Smooth muscle cell (in vitro differentiated cells): ENCODE measurements at regions not wholly inside any gene's neighbourhood (a gene's known extent, or its start where the extent isn't known, plus 50 kb on each side); places are given as distances from the start of the nearest gene placed in this dataset.

Source experiments
- DNase-seq: peaks from one replicate; lab custom pipeline; 2025; ENCODE audit not compliant: unreplicated experiment; lab: John Stamatoyannopoulos, UW
- H2AFZ ChIP-seq: fragments of 200-600 bp; sonication (generic); 2 replicates; pipeline ENCODE4 v1.6.0; 2016; ENCODE audit warnings: antibody characterized with exemption, low read depth, mild to moderate bottlenecking
- H3F3A ChIP-seq: fragments of 200-600 bp; sonication (generic); 2 replicates; pipeline ENCODE4 v1.6.0; 2017; ENCODE audit warnings: antibody characterized with exemption, low read depth
- H3K27ac ChIP-seq: fragments of 200-600 bp; sonication (generic); 2 replicates; pipeline ENCODE4 v1.5.1; 2016; ENCODE audit warnings: low read depth, mild to moderate bottlenecking
- H3K27me3 ChIP-seq: fragments of 200-600 bp; sonication (generic); 2 replicates; pipeline ENCODE4 v1.6.1; 2016; ENCODE audit warnings: low read depth, mild to moderate bottlenecking
- H3K36me3 ChIP-seq: fragments of 200-600 bp; sonication (generic); 2 replicates; pipeline ENCODE4 v1.5.1; 2016; ENCODE audit warnings: low read depth
- H3K4me1 ChIP-seq: fragments of 200-600 bp; sonication (generic); 2 replicates; pipeline ENCODE4 v1.5.1; 2016; ENCODE audit warnings: low read depth
- H3K4me2 ChIP-seq: fragments of 200-600 bp; sonication (generic); 2 replicates; pipeline ENCODE4 v1.6.0; 2016; ENCODE audit warnings: mild to moderate bottlenecking
- H3K4me3 ChIP-seq: fragments of 200-600 bp; sonication (generic); 2 replicates; pipeline ENCODE4 v1.5.1; 2016; ENCODE audit warnings: mild to moderate bottlenecking
- H3K79me2 ChIP-seq: fragments of 200-600 bp; sonication (generic); 2 replicates; pipeline ENCODE4 v1.6.0; 2016; ENCODE audit warnings: low read depth, mild to moderate bottlenecking
- H3K9ac ChIP-seq: fragments of 200-600 bp; sonication (generic); 2 replicates; pipeline ENCODE4 v1.6.0; 2016; ENCODE audit warnings: low read depth
- H3K9me3 ChIP-seq: fragments of 200-600 bp; sonication (generic); replicated peaks from 2 replicates; pipeline ENCODE4 v1.5.1; 2016; ENCODE audit warnings: low read depth
- H4K20me1 ChIP-seq: fragments of 200-600 bp; sonication (generic); 2 replicates; pipeline ENCODE4 v1.6.0; 2016; ENCODE audit warnings: low read depth
- WGBS: methylation state at CpG from one replicate; pipeline ENCODE4 v1.1.7; 2016; ENCODE audit warnings: low lambda C conversion rate; 5-methylcytosine and 5-hydroxymethylcytosine counted together
- TF ChIP-seq, protein P1 (sequence below): fragments of 200-600 bp; sonication (generic); IDR thresholded peaks from 2 replicates; pipeline ENCODE4 v1.5.1; 2017; ENCODE audit warnings: borderline replicate concordance, mild to moderate bottlenecking, antibody characterized with exemption; ENCODE audit not compliant: insufficient read depth, poor library complexity, severe bottlenecking

DNA sequence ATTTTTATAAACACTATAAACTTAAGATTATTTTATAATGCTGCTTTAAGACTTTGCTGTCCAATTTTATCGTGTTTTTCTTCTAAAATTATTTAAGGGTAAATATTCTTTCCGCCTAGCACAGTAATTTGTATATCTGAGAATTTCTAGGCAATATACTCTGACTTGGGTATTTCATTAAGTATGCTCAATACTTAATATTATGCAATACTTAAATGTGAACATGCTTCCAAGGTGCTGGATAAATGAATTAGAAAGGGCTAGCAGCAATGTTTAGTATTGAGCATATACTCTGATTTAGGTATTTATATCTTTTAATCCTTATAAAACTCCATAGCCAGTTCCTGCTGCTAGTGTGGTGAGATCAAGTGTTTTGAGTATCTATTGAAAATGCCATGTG lies 60.3 kb upstream of the ANO3 start:
- no peaks in the 10 kb centered on the region for H3K36me3 ChIP-seq
- 86% methylated on average over 2 of the region's 2 CpGs for WGBS
- no peak for DNase-seq
- no peaks in the 10 kb centered on the region for H3K27me3 ChIP-seq
- H3K4me3 ChIP-seq: no peak overlapping the region
- TF ChIP-seq, protein P1, sequence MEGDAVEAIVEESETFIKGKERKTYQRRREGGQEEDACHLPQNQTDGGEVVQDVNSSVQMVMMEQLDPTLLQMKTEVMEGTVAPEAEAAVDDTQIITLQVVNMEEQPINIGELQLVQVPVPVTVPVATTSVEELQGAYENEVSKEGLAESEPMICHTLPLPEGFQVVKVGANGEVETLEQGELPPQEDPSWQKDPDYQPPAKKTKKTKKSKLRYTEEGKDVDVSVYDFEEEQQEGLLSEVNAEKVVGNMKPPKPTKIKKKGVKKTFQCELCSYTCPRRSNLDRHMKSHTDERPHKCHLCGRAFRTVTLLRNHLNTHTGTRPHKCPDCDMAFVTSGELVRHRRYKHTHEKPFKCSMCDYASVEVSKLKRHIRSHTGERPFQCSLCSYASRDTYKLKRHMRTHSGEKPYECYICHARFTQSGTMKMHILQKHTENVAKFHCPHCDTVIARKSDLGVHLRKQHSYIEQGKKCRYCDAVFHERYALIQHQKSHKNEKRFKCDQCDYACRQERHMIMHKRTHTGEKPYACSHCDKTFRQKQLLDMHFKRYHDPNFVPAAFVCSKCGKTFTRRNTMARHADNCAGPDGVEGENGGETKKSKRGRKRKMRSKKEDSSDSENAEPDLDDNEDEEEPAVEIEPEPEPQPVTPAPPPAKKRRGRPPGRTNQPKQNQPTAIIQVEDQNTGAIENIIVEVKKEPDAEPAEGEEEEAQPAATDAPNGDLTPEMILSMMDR: no peak
- H3K4me1 ChIP-seq: no peaks in the 10 kb centered on the region
- no peaks in the 10 kb centered on the region for H3K79me2 ChIP-seq
- no peaks in the 10 kb centered on the region for H3F3A ChIP-seq
- no peak overlapping the region for H3K27ac ChIP-seq
- H3K4me2 ChIP-seq: no peak overlapping the region
- H3K9me3 ChIP-seq: no peaks in the 10 kb centered on the region
- no peaks in the 10 kb centered on the region for H4K20me1 ChIP-seq
- no peak overlapping the region for H3K9ac ChIP-seq
- H2AFZ ChIP-seq: no peak overlapping the region

DNA sequence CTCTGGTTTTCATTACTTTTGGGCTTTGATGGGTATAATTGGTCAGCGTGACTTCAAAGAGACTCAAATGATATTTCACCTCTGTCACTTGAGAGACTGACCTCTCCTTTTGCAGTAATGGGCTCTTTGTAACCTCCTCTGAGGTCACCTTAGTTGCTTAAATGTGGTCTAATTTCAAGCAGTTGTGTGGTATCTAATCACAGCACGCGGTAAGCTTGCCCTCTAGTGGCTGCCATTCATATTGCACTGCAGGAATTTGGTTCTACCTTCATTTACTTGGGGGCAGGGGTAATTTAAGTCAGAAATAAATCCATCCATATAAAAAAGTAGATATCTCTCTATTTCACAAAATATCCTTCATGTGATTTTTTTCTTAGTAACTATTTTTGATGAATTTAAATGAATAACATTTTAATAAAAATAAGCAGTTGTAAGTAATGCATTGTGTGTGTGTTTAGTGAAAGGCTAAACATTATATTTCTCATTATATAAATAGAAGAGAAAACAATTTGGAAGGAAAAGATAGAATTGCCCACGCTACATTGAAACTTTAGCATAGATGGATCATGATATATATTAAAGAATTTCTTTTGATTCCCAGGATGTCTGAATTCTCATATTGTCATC lies 55.0 kb upstream of the ANO3 start:
- Histone ChIP-seq H3K4me3 (no peak overlapping the region), H3K27ac (no peak overlapping the region), H3K9ac (no peak overlapping the region), H3K36me3 (no peaks in the 10 kb centered on the region), H3F3A (no peaks in the 10 kb centered on the region), H3K27me3 (no peaks in the 10 kb centered on the region), H3K79me2 (no peaks in the 10 kb centered on the region), H3K4me1 (no peaks in the 10 kb centered on the region), H2AFZ (no peak overlapping the region), H3K9me3 (no peaks in the 10 kb centered on the region), H4K20me1 (no peaks in the 10 kb centered on the region), H3K4me2 (no peak overlapping the region)
- WGBS: 2% methylated on average over 4 of the region's 4 CpGs
- TF ChIP-seq, protein P1: peak; percentile 98
- no peak for DNase-seq

DNA sequence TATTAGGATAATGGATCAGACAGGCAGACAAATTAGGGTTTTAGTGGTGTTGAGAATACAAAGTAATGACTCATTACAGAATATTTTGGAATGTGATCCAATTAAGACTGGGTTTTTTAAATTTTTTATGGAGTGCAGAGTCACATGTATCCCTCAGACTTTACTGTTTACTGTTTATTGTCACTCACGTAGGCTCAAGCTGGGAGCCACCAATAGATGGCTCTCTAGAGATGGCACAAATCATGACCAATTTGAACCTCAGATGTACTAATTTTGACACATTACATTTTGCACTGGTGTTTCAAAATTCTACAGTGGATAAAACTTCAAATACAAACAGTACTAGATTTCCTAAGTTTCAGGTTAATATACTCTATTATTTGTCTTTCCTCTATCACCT lies 53.6 kb upstream of the ANO3 start:
- H3K27ac ChIP-seq: no peak overlapping the region
- H3K4me1 ChIP-seq: no peaks in the 10 kb centered on the region
- no peaks in the 10 kb centered on the region for H3K79me2 ChIP-seq
- H3K36me3 ChIP-seq: no peaks in the 10 kb centered on the region
- TF ChIP-seq, protein P1: no peak
- no peak for DNase-seq
- no peak overlapping the region for H2AFZ ChIP-seq
- WGBS: 22% methylated on average over 1 of the region's 1 CpG
- H3K4me3 ChIP-seq: no peak overlapping the region
- no peaks in the 10 kb centered on the region for H3K9me3 ChIP-seq
- no peak overlapping the region for H3K4me2 ChIP-seq
- H4K20me1 ChIP-seq: no peaks in the 10 kb centered on the region
- no peaks in the 10 kb centered on the region for H3K27me3 ChIP-seq
- no peak overlapping the region for H3K9ac ChIP-seq
- no peaks in the 10 kb centered on the region for H3F3A ChIP-seq
